GM12873 (cell line): ENCODE measurements at regions not wholly inside any gene's neighbourhood (a gene's known extent, or its start where the extent isn't known, plus 50 kb on each side); places are given as distances from the start of the nearest gene placed in this dataset.

Experiments
- CTCF ChIP-seq: IDR thresholded peaks from 2 replicates; pipeline ENCODE4 v1.5.1; 2012; ENCODE audit warnings: low read depth, mild to moderate bottlenecking, moderate library complexity, low read length, control low read depth; ENCODE audit not compliant: insufficient read depth; ENCODE audit errors: missing control alignments

- no peak for TF ChIP-seq CTCF
These were observed 129.8 kb upstream of the COL5A2 start for GRCh38 chr2:189309331-189309730.

- no peak for TF ChIP-seq CTCF
These were observed 129.1 kb upstream of the WDR75 start for GRCh38 chr2:189312211-189312610.

- no peak for TF ChIP-seq CTCF
These were observed 128.6 kb upstream of the WDR75 start for GRCh38 chr2:189312643-189313042.

GRCh38 chr2:189318761-189319160 lies 122.5 kb upstream of the WDR75 start:
- no peak for TF ChIP-seq CTCF

GRCh38 chr2:189327879-189328847 lies 113.1 kb upstream of the WDR75 start:
- no peak for TF ChIP-seq CTCF

- TF ChIP-seq CTCF, result no peak
These were observed 112.4 kb upstream of the WDR75 start for GRCh38 chr2:189328848-189329245.

- TF ChIP-seq CTCF, result no peak
These were observed 104.8 kb upstream of the WDR75 start for GRCh38 chr2:189336276-189336975.
